Stimulated activated naive B cell treated with anti-CD40 and anti-IgM and Interleukin-4, amounts not matched to agents 10 μg/mL and 1 μg/mL and 100 μg/mL, for 72 hours (primary cell): ENCODE measurements at regions not wholly inside any gene's neighbourhood (a gene's known extent, or its start where the extent isn't known, plus 50 kb on each side); places are given as distances from the start of the nearest gene placed in this dataset.
A peak's percentile ranks its signal among the peaks of the same experiment; 100 is the strongest.
"Not testable (repeated sequence)": the region's sequence is repeated elsewhere in the genome, so short reads cannot be mapped to it uniquely, and the experiment has no call there.

Experiments used
- ATAC-seq, 2 donors: fragments of 150-1000 bp; cut with Tn5 transposase; replicated peaks; 2 replicates each; pipeline ENCODE4 v1.10.0; 2021; ENCODE audit warnings: moderate library complexity in 1 of 2
- DNase-seq: peaks from one replicate; pipeline ENCODE4 v3.0.0; 2021
- H3K27ac Mint-ChIP-seq: one replicate; pipeline ENCODE4 v1.8.0; 2022; ENCODE audit warnings: mild to moderate bottlenecking, mixed read lengths
- H3K27me3 Mint-ChIP-seq, 2 donors: one replicate each; pipeline ENCODE4 v1.8.0; 2022; ENCODE audit warnings: mixed read lengths in 2 of 2
- H3K36me3 Mint-ChIP-seq, 2 donors: one replicate each; pipeline ENCODE4 v1.8.0; 2022; ENCODE audit warnings: mixed read lengths in 2 of 2, mild to moderate bottlenecking in 1 of 2
- H3K4me1 Mint-ChIP-seq, 2 donors: one replicate each; pipeline ENCODE4 v1.8.0; 2022; ENCODE audit warnings: mixed read lengths in 2 of 2, mild to moderate bottlenecking in 1 of 2
- H3K4me3 Mint-ChIP-seq, 2 donors: one replicate each; pipeline ENCODE4 v1.8.0; 2022; ENCODE audit warnings: mild to moderate bottlenecking in 2 of 2, mixed read lengths in 2 of 2, moderate library complexity in 1 of 2
- H3K9me3 Mint-ChIP-seq, 2 donors: one replicate each; pipeline ENCODE4 v1.8.0; 2022; ENCODE audit warnings: mixed read lengths in 2 of 2, mild to moderate bottlenecking in 1 of 2

DNA sequence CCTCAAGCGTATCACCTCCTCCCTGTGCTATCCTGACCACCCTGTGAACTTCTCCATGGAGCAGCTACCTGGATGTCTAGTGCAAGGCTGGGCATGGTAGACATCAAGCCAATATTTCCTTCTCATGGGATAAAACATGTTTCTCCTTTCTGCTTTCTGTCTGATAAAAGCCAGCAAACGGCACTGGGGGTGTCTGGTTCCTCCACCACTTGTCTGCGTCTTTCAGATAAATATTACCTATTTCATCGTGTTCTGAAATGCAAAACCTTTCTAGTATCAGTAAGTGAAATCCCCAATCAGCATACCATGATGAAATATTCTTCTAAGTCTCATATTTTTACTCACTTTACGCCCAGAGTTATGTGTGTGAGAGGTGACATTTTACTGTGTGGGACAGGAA, 340.2 kb downstream of the BCL2L11 start:
- not testable (repeated sequence) for H3K27me3 Mint-ChIP-seq, H3K4me3 Mint-ChIP-seq, DNase-seq, ATAC-seq, H3K36me3 Mint-ChIP-seq, H3K4me1 Mint-ChIP-seq, H3K9me3 Mint-ChIP-seq
- peak overlapping the region; percentile 20 for H3K27ac Mint-ChIP-seq

DNA sequence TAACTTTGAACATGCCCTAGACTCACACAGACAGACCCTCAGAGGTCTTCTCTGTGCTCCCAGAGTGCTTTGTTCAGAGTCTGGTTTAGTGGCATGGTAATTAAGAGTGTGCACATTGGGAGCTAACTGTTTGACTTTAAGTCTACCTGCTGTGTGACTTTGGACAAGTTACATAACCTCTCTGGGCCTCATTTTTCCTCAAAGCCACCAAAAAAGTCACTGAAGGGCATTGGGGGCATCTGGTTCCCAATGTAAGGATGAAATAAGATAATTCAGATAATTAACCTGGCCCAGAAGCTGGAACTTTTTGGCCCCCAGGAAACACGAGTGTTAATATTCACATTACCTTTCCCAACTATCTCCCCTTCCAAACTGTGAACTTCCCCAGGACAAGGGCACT, 341.1 kb downstream of the BCL2L11 start:
- ATAC-seq, H3K4me1 Mint-ChIP-seq: not testable (repeated sequence)

DNA sequence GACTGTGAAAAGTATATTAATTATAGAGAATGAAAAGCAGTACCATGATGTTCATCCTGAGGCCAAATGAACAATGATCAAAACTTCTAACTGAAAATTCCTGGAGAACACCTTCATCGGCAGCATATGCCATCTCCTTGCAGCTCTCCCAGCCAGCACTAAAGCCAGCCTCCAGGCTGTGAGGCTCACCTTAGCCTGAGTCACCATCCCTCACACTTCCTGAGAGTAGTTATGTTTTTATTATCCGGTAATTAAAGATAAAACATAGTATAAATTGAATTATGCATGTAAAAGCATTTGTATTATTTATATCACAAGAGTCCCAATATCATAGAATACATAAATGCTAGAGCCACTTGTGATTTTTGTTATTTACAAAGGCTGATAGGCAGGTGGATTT, 341.9 kb downstream of the BCL2L11 start:
- not testable (repeated sequence) for H3K9me3 Mint-ChIP-seq, DNase-seq, H3K4me3 Mint-ChIP-seq, H3K27me3 Mint-ChIP-seq, ATAC-seq, H3K36me3 Mint-ChIP-seq, H3K27ac Mint-ChIP-seq, H3K4me1 Mint-ChIP-seq

More for the DNA sequence above, 341.1 kb downstream of the BCL2L11 start:
- not testable (repeated sequence) for H3K36me3 Mint-ChIP-seq, DNase-seq, H3K27ac Mint-ChIP-seq, H3K27me3 Mint-ChIP-seq, H3K9me3 Mint-ChIP-seq, H3K4me3 Mint-ChIP-seq

DNA sequence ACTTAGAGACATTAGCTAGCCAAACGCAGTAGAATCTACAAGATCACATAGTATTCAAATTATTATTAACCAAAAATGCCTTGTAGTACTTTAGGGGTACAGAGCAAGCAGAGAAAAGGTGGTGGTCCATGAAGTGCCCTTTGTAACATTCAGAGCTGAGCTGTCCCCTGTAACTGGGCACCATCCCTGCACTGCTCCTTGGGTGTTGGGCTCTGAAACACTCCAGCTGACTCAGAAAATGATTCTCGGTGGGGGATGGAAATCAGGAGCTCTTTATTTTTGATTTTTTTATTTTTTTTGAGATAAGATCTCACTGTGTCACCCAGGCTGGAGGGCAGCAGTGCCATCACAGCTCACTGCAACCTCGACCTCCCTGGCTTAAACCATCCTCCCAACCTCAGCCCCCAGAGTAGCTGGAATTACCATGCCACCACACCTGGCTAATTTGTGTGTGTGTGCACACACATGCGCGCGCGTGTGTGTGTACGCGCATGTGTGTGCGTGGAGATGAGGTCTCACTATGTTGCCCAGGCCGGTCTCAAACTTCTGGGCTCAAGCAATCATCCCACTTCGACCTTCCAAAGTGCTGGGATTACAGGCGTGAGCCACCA, 342.6 kb downstream of the BCL2L11 start:
- not testable (repeated sequence) for H3K36me3 Mint-ChIP-seq, H3K9me3 Mint-ChIP-seq, DNase-seq, H3K4me1 Mint-ChIP-seq, H3K4me3 Mint-ChIP-seq, H3K27me3 Mint-ChIP-seq
- peak; percentile 21 to 26 for ATAC-seq
- H3K27ac Mint-ChIP-seq = peak overlapping the region; percentile 20

DNA sequence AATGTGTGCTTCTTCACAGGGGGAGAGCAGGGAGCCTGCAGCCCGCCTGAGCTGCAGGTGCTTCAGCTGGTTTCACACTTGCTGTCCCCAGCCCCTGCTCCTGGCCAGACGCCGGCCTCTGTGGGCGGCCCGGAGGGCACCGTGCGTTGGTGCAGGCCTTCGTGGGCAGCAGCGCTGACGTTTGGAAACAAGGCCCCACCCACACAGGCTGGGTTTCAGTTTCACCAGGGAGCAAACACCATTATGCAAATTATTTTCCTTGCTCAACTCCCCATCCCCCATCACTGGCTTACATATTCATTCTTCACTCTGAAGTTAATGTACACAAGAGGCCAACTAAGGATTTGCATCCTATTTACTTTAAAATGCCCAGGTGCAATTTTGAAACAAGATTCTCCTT, 343.2 kb downstream of the BCL2L11 start:
- DNase-seq (peak; percentile 45), ATAC-seq (peak; percentile 93 to 97)
- H3K9me3 Mint-ChIP-seq, H3K27ac Mint-ChIP-seq, H3K4me3 Mint-ChIP-seq, H3K36me3 Mint-ChIP-seq, H3K4me1 Mint-ChIP-seq, H3K27me3 Mint-ChIP-seq: not testable (repeated sequence)

DNA sequence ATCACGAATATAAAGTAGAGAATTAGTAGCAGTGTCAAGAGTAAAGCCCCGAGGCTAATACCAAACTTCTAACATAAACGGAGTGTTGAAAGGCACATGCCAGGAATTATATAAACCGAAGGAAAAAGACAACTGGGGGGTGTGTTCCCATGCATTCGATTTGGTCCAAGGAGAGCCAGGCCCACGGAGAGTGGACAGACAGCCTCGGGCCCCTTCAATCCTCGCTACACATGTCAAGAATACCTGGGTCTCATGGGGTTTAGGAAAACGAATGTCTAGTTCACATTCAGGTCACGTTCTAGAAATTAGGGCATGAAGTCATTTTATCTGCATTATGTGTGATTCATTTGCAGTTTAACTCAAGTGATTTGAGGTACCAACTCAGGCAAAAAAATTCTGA, 343.7 kb downstream of the BCL2L11 start:
- not testable (repeated sequence) for ATAC-seq, H3K9me3 Mint-ChIP-seq, H3K27ac Mint-ChIP-seq, H3K27me3 Mint-ChIP-seq, DNase-seq, H3K4me1 Mint-ChIP-seq, H3K36me3 Mint-ChIP-seq, H3K4me3 Mint-ChIP-seq

DNA sequence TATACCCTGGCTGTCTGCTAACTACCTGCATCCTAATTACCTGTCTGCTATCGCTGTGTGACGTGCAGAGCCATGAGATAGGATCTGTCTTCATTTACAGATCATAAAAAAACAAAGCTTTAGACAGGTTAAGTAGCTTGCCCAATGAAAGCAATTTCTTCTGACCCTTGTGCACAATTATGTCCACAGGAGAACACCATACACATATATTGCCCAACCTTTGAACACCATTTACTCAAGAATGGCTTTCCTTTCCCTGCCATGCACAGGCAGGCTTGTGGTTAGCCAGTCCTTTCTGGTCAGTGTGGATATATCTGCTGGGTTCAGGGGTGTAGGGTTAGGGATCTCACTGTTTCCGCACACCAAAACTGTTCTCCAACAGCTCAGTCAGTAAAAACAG, 344.8 kb downstream of the BCL2L11 start:
- not testable (repeated sequence) for H3K4me3 Mint-ChIP-seq, ATAC-seq, H3K27me3 Mint-ChIP-seq, H3K9me3 Mint-ChIP-seq, H3K27ac Mint-ChIP-seq, H3K4me1 Mint-ChIP-seq, DNase-seq, H3K36me3 Mint-ChIP-seq

DNA sequence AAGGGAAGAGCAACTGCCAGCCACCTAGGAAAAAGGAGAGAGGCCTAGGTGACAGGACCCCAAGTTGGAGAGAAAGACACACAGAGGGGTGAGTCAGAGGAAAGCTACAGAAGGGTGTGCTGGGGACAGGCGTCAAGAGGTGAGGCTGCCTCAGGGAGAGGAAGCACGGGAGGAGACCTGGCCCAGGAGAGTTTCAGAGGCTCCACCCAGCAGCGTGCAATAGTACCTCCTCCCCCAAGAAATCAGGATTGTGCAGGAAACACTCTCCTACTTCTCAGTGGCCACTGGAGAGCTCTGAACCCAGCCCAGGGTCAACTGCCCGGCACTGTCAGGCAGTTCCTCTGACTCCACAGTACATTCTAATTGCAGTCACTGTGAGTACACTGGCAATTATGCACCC, 346.0 kb downstream of the BCL2L11 start:
- H3K27ac Mint-ChIP-seq, H3K9me3 Mint-ChIP-seq, DNase-seq, H3K36me3 Mint-ChIP-seq, H3K4me1 Mint-ChIP-seq, H3K4me3 Mint-ChIP-seq, H3K27me3 Mint-ChIP-seq, ATAC-seq: not testable (repeated sequence)

DNA sequence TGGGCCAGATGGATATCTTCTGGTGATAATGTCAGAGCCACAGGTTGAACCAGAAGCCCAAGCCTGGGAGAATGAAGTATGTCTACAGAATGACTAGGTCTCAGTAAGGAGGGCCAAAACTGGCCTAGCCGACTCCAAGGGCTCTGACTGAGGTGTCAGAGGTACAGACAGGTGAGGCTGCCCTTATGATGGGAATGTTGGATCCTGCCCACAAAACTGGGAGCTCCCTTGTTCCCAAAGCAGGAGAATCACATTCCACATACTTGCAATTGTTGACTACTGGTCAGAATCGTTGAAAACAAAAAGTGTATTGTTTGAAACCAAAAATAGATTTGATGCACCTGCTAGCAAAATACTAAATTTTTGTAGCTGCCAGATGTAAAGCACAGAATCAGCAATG, 350.2 kb downstream of the BCL2L11 start:
- H3K27me3 Mint-ChIP-seq, H3K4me3 Mint-ChIP-seq, DNase-seq, ATAC-seq, H3K36me3 Mint-ChIP-seq, H3K27ac Mint-ChIP-seq, H3K9me3 Mint-ChIP-seq: not testable (repeated sequence)
- H3K4me1 Mint-ChIP-seq = peaks cover 11 to 21% of the 10 kb centered on the region in 2 donors

DNA sequence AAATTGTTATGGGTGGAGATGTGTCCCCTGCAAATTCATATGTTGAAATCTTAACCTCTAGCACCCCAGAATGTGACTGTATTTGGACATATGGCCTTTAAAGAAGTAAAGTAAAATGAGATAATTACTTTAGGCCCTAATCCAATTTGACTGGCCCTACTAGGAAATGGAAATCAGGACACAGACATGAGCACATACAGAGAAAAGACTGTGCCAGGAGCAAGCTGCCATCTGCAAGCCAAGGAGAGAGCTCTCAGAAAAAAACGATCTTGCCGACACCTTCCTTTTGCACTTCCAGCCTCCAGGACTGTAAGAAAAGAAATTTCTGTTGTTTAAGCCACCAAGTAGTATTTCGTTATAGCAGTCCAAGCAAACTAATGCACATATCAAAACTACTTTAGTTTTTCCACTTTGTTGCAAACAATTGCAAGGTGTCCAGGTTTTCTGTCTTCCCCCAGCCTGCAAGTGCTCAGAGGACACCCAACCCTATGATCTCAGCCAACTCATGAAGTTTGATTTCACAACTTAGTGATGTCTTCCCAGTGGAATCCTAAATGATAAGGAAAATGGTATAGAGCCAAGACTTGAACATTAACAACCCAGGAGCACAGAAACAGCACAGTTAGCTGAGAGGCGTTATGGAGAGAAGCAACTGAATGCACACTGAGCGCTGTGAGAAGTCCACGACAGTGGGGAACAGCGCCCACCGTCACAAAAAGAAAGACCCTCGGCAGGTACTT, 351.2 kb downstream of the BCL2L11 start:
- peaks cover 10 to 21% of the 10 kb centered on the region in 2 donors for H3K4me1 Mint-ChIP-seq
- DNase-seq, H3K9me3 Mint-ChIP-seq, H3K27me3 Mint-ChIP-seq, H3K27ac Mint-ChIP-seq, H3K36me3 Mint-ChIP-seq, ATAC-seq, H3K4me3 Mint-ChIP-seq: not testable (repeated sequence)

DNA sequence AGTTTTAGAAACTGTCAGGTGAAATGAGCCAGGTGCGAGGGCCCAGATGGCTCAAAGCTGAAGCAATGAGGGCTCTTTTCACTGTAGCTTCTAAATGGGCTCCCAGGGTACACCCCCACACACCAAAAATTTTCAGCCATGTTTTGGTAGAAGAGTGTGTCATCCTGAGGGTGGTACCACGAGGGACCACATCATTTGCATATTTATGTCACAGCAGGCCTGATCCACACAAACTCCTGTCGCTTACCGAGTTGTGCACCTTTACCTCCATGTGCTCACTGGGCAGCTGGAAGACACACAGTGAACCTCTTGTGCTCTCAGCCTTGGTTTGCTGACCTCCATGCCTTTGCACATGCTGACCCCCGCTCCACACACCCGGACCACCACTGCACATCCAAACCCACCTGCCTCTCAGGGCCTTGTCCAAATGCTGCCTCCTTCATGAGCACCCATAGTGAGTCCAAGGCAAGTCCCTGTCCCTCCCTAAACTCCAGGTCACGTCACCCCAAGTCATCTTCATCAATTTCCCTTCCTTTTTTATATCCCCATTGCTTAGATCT, 352.2 kb downstream of the BCL2L11 start:
- H3K36me3 Mint-ChIP-seq, H3K4me3 Mint-ChIP-seq, H3K27me3 Mint-ChIP-seq, H3K9me3 Mint-ChIP-seq, DNase-seq: not testable (repeated sequence)
- Mint-ChIP-seq H3K4me1 (peaks cover 10 to 21% of the 10 kb centered on the region in 2 donors), H3K27ac (peak overlapping the region; percentile 20)
- peak; percentile 24 to 38 for ATAC-seq

DNA sequence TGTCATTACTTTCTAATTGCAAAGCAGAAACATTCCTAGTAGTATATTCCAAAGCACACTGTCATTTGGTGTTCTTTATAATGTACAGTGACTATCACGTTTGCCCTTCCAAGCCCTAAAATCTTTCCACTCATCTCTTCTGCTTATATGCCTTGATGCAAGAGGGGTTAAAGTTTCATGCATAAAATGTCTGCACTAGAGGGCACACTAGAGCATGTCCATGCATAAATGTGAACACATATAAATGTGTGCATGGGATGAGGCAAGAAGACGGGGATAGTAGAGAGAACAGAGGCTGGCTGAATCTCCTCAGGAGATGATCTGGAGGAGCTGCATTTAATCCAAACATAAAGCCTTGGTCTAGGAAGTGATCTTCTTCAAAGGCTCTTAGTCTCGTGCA, 352.8 kb downstream of the BCL2L11 start:
- not testable (repeated sequence) for DNase-seq, H3K9me3 Mint-ChIP-seq, H3K4me3 Mint-ChIP-seq, H3K27me3 Mint-ChIP-seq, H3K36me3 Mint-ChIP-seq
- Mint-ChIP-seq H3K4me1 (peaks cover 10 to 22% of the 10 kb centered on the region in 2 donors), H3K27ac (peak overlapping the region; percentile 20)
- ATAC-seq = peak; percentile 34 to 42

DNA sequence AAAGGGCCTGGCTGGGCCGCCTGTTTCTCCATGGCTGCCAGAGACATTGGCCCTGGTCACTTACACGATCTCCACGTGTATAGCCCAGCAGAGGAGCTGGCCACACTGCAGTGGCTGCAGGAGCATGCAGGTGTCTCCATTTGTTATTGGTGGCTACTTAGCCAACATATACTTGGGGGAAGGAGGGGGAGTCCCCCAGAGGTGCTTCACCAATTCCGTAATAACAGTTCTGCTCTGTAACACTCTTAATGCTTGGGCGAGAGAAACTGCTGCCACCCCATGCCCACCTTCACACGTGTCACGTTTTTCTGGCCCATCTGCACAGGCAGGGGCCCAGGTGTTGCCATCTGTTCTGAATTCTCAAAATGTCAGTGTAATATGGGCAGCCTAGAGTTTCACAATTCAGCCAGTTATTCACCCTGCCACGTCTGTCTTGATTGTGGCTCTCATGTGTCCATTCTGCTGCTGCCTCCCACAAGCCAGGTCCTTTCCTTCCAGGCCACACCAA, 353.5 kb downstream of the BCL2L11 start:
- peak; percentile 24 to 32 for ATAC-seq
- H3K4me3 Mint-ChIP-seq = not testable (repeated sequence)

DNA sequence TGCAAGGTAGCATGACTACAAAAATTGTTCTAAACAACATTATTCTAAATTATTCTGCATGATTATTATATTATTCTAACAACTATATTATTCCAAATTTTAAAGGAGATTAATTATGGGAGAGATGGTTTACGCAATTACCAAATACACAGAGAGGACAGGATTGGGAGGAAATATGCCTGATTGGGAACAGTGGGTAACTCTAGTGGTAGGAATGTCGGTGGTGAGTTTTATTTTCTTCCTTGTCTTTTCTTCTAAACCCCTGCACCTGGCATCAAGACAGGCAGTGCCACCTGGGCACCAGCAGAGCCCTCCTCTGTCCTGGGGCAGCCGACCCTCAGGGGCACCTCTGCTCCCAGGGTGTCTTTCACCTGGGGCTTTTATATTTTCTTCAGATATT, 357.6 kb downstream of the BCL2L11 start:
- H3K27ac Mint-ChIP-seq = peak overlapping the region; percentile 97
- H3K4me3 Mint-ChIP-seq = peak overlapping the region in 1 of 2 donors; percentile 80
- not testable (repeated sequence) for H3K9me3 Mint-ChIP-seq

More for the DNA sequence above, 353.5 kb downstream of the BCL2L11 start:
- H3K4me1 Mint-ChIP-seq = peaks cover 11 to 28% of the 10 kb centered on the region in 2 donors
- not testable (repeated sequence) for DNase-seq, H3K27ac Mint-ChIP-seq, H3K27me3 Mint-ChIP-seq, H3K9me3 Mint-ChIP-seq, H3K36me3 Mint-ChIP-seq

DNA sequence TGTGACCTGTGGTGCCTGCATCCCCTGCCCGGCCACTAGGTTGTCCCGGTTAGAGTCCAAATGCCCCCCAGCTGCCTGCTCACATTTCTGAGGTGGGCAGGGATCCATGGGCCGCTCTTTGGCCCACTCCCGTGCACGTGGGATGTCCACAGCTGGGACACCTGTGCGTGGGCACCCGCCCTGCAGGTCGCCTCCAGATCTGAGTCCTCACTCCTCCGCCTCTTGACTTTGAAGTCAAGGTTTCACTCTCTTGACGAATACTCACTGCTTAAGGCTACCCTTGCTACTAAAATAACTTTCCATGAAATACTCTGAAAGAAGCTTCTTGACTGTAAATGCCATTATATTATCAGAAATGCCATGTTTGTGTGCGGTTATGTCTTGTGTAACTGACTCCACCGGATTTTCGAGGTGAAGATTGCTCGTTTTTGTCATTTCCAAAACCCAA, 358.2 kb downstream of the BCL2L11 start:
- H3K27me3 Mint-ChIP-seq, H3K9me3 Mint-ChIP-seq, H3K36me3 Mint-ChIP-seq: not testable (repeated sequence)
- Mint-ChIP-seq H3K27ac (peak overlapping the region; percentile 97), H3K4me1 (peaks cover 21 to 40% of the 10 kb centered on the region in 2 donors), H3K4me3 (peak overlapping the region; percentile 70 to 80)
- DNase-seq (peak; percentile 73), ATAC-seq (peak; percentile 65 to 69)

More for the DNA sequence above, 357.6 kb downstream of the BCL2L11 start:
- not testable (repeated sequence) for H3K27me3 Mint-ChIP-seq, H3K36me3 Mint-ChIP-seq, DNase-seq, ATAC-seq
- peaks cover 23 to 43% of the 10 kb centered on the region in 2 donors for H3K4me1 Mint-ChIP-seq
